GM18909 (cell line): ENCODE measurements at regions not wholly inside any gene's neighbourhood (a gene's known extent, or its start where the extent isn't known, plus 50 kb on each side); places are given as distances from the start of the nearest gene placed in this dataset.

ENCODE experiments used
- ATAC-seq: cut with Tn5 transposase; IDR thresholded peaks from one replicate; pipeline ENCODE4 v1.9.1; 2021; ENCODE audit warnings: mild to moderate bottlenecking; ENCODE audit not compliant: unreplicated experiment, poor library complexity

DNA sequence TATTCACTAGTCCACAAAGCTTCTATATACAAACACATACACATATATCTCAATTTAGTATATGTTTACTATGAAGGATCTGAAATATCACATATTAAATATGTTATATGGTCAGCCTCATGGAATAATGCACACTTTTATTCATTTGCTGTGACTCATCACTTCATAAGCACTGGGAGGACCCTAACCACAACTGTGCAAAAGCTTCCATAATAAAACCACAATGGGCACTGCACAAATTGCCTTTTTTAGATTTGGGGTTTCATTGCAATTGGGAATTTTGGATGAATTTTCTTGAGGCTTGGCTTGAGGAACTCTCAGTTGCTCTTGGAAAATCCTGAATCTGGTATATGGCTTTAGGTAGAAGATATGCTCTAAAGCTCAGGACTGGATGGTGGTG, 399.4 kb downstream of the C12orf75 start:
- ATAC-seq, result no peak

DNA sequence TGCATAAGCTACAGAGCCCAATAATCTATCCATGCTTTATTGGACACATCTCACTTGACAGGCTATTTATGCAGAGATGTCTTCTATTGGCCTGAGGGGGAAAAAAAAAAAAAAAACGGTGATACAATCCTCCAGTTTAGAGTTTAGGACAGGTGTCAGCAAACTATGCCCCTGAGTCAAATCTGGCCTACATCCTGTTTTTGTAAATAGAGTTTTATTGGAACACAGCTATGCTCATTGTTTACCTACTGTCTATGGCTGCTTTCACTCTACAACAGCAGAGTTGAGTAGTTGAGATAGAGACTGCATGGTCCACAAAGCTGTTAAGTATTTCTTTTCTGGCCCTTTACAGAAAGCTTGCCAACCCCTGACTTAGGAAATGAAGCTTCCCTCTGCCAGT, 403.1 kb downstream of the C12orf75 start:
- no peak for ATAC-seq

DNA sequence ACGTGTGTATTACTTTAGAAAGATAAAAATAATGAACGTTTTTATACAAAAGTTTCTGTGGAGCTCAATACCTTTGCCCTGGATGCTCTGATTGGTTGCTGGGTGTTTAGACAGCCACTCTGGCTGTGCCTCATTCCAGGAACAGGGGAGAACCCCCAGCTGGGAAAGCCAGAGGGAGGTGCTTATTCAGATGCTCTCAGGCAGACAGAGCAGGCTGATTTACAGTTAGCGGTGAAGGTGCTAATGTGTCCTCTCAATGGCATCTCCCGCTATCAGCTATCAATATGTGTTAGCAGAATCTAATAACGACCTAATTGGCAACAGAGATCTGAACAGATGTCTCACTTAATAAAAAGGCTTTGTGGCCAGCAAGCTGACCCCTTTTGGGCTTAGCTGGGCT, 402.3 kb downstream of the NUAK1 start:
- ATAC-seq, result no peak

DNA sequence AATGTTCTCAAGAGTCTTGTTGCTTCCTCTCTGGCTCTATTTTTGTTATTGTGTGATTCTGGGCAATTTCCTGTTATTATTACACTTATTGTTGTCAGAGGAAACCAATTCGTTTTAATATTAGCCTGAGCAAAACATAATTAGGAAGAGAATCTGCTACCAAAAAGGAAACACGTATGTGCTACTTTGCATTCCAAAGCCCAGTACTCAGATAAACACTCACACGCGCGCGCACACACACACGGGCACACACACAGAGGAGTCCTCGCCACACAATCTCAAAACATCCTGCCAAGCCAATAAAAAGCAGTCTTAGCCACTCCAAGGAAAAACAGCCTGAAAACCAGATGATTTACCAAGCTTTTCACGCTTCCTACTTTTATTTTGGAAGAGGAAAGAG, 400.7 kb downstream of the NUAK1 start:
- no peak for ATAC-seq

DNA sequence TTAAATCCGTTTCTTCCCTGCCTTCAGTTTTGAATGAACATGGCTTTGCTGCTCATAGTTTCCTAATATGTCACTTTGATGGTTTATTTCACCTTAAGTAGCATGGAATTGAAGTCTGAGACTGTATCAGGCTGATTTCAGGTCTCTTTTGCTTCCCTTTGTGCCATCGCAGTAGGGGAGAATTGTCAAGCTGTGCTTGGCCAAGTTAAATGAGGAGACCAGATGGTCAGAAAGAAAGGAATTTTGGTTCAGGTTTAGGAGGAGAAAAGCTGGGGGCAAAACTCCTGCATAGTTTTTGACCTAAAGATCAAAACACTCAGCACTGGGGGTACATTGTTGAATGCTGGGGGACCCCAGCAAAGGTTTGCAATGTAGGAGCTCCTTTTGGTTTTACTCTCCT, 398.4 kb downstream of the NUAK1 start:
- no peak for ATAC-seq

DNA sequence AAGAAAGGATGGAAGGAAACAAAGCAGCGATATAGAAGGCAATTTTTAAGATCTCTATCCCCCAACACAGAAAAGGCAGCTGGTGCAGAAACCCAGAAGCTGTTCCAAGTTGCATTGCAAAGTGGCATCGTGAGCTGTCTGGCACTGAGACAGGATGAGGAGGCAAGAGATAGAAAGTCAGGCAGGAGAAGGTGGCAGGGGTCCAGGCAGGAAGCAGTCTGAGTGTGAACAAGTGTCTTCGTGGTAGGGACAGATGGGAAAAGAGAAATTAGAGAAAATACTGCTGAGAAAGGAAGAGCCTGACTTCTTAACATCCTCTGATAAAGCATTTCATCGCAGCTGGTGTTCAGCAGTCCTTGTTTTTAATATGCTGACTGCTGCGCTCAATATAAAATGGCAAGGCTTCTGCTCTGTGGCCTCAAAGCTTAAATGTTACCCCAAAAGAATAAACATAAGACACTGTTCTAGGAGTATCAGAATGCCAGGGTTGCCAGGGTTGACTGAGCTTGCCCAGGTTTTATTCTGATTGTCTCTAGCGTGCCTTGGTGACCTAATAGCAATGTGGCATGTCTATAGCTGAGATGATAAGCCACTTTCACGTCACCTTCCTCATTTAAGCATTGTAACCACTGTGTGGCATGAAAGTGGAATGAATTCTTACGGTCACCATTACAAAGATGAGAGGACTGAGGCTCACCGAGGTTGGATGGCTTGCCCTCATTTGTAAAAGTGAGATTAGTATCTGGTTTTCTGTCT, 397.6 kb downstream of the NUAK1 start:
- ATAC-seq, result no peak

DNA sequence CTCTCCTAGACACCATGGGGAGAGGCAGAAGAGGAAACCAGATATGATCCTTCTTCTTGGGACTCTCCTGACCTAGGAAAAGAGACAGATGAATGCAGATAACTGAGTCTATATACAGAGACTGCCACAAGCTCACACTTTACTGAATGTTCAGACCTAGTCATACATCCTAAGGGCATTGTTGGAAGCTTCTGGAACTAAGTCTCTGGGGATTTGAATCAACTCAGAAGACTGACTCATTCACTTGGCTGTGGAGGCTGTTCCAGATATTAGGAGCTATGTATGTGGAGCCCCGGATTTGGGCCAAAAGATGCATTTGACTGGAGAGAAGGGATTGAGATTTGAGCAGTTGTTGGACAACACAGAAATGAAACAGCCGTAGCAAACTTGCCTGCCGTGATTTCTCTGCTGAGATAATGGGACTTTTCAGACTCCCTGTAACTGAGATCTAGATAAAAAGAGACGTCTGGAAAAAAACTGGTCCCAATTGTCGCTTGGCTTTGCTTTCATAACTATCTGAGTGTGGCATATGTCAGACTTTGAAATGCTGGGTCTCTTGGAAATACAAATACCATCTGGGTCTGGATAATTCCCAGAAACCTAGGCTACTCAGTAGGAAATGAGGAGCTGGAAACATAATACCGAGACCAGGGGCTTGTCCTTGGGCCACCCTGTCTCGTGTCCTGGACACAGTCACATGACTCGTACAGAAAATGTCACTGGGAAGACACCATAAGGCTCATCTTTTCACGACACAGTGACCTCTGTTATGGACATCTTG, 396.8 kb downstream of the NUAK1 start:
- ATAC-seq, result no peak

DNA sequence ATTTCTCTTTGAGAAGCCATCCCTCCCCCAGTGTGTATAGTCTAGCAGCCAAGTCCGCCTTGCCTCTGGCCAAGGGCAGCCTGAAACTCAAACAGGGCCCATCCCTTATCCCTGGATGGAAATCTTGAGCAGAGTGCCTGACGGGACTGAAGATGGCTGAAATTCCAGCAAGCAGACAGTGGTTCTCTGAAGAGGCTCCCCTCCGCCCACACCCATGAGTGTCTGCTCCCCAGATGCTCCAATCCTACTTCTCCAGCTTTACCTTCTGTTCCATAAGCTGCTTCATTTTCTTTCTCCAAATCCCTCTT, 396.2 kb downstream of the NUAK1 start:
- no peak for ATAC-seq

DNA sequence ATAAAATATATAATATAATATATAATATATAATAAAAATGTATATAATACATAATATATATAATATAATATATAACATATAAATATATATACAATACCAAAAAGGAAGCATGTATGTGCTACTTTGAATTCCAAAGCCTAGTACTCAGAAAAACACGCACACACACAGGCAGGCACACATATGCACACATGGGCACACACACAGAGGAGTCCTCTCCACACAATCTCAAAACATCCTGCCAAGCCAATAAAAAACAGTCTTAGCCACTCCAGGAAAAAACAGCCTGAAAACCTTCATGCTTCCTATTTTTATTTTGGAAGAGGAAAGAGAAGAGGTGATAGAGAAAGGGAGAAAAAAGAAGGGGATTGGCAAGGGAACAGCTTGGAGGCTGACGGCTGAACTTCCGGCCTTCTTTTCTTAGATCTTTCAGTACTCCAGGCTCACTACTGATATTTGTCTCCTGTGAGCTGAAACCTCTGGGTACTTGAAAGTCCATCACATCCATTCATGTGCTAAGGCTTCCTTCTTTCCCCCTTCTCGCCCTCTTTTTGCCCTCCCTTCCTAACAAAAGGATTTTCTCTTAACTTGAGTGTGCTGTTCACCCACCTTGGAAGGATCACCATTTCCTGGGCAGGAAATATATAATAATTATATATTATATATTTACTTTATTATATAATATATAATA, 394.2 kb downstream of the NUAK1 start:
- ATAC-seq, result no peak

DNA sequence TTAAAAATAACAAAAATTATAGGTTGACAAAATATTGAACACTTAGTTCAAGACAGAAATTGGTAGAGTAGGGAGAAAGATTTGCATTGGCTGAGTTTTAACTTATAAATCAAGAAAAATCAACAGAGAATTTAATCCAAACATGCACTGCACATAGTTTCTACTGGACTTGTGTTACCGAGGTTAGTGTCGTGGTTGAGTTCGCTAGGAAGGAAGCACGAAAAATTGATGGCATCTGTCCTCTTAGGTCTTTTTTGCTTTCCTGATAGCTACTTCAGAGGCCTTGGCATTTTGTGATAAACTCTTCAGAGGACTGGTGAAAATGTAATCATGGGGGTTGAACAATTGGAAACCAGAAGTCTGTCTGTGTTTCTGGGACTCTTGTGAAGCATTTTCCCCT, 392.9 kb downstream of the NUAK1 start:
- ATAC-seq, result no peak

DNA sequence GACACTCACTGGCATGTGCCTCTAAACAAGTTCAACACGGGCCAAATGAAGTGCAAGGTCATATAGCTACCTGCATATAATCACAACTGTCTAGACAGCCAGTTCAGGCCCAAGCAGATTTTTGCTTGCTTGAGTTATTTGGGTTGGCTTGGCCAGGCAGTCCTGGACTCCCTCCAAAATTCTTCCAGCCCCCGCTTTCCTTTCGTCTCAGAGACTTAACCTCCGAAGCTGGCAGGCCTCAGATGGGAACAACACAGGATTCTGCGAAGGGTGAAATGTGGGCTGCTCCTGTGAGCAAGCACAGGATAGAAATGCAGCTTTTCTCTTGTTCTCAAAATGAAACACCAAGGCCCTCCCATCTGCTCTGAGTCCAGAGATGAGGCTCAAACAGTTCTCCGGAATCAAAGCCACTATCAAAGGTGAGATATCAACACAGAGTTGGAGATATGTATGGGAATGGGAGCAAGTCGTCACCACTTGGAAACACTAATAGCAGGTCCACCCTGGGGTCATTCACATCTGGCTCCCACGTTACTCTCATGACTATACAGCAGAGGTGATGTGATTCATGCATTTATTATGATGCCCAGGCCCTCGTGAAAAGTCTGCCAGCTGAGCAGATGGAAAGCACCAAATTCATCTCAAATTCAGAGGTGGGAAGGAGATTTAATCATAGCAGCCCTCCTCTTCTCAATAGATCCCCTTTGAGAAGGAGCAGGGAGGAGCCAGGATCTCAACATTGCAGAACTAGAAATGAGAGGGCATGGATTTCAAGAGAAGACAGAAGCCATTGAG, 389.8 kb downstream of the NUAK1 start:
- ATAC-seq, result no peak

DNA sequence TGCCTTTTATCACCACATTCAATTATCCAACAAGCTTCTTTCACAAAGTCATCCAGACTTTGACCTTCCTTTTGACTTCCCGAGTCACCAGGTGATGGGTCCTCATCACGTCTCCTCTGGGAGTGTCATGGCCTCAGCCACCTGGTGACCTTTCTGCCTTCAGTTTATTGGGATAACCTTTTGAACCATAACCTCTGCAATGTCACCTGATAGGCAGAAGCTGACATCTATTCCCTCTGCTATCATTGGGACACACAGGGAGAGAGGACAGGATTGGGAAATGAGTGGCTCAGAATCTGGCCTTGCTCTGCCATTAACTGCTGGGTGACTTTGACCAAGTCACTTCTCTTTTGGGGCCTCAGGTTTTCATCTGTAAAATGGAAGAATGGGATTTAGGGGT, 388.7 kb downstream of the NUAK1 start:
- no peak for ATAC-seq

DNA sequence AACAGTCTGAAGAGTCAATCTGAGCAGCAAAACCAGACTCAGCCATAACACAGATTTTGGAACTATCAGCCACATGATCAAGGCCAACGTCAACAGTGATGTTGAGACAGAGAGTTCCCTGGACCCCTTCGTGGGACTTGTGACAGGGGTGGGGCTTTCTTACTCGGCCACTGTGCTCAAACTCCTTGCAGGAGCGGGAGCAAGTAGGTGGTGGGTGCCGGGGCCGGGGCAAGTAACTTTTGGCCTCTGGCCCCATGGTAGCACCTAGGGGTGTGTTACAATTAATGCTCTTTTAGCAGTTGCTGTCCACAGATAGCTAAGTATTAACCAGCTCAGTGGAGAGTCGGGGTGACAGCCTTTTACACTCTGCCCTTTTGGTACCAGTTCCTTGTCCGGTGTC, 384.4 kb downstream of the NUAK1 start:
- ATAC-seq, result no peak

DNA sequence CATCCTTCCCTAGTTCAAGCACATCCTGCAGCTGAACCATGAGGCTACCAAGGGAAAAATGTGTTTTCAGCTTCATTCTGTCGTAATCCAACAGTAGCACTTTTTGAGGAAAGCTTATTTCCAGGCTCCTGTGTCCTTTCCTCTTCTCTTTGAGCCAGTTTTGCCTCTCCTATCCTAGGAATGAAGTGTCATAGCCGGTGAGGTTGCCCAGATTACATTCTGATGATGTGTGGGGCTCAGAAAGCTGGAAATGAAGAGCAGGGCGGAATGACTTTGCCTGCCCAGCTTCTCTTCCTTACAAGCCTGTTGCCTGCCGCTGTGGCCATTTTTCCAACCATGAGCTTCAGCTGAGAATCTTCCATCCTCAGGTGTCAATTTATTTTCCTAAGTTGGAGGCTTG, 381.8 kb downstream of the NUAK1 start:
- ATAC-seq, result no peak

DNA sequence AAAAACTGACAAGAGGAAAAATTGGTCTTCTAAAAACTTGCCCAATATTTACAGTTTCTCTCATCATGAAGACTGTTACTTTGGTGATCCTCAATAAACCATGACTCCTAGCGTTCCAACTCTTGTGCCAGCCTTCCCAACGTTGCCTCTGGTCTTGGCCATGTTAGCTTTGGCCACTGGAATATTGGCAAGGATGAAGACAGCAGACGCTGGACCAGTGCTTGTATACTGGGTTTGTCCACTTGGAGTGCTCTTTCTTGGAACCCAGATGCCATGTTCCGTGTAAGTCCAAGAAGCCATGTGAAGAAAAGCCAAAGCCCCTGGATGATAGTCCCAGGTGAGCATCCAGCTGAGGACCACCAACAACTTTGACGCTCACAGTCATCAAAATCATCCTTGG, 379.6 kb downstream of the NUAK1 start:
- ATAC-seq, result no peak

DNA sequence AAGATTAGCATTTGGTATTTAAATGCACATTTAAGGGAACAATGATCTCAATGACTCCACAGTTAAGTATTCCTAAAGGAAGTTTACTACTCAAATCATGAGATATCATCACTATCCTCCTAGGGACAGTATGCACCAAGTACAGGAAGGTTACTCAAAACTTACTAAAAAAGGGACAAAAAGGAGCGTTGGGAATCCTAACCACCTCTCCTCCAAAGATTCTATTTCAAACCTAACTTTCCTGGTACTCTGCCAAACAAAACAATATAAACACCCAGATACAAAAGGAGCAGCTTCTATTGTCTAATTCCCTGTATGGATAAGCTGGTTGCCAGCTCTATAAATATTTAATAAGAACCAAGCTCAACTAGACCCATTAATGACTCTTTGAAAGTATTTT, 377.7 kb downstream of the NUAK1 start:
- no peak for ATAC-seq

DNA sequence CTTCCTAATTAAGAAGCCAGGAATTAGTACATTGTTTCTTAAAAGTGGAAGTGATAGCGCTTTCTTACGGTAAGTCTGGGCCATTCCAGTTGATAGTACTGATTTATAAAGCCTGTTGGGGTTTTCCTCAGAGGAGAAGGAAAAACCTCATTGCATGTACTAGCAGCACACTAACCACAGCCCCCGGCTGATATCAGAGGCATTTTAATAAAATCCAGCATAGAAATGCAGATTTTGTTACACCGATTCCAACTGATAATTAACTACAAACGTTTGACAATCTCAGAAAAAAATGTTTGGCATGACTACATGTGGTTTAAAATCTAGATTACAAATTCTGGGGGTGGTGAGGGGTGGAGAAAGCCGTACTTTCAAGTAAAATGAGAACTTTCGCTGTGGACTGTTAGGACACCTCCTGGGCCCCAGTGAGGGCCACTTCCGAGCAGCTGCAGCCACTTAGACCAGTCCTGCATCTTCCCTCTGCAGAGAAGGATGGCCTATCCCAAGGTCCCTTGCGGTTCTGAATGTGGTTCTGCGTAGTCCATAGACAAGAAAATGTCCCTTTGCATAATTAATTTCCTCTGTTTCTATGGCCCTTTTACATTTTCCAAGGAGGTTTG, 374.4 kb downstream of the NUAK1 start:
- ATAC-seq, result no peak

DNA sequence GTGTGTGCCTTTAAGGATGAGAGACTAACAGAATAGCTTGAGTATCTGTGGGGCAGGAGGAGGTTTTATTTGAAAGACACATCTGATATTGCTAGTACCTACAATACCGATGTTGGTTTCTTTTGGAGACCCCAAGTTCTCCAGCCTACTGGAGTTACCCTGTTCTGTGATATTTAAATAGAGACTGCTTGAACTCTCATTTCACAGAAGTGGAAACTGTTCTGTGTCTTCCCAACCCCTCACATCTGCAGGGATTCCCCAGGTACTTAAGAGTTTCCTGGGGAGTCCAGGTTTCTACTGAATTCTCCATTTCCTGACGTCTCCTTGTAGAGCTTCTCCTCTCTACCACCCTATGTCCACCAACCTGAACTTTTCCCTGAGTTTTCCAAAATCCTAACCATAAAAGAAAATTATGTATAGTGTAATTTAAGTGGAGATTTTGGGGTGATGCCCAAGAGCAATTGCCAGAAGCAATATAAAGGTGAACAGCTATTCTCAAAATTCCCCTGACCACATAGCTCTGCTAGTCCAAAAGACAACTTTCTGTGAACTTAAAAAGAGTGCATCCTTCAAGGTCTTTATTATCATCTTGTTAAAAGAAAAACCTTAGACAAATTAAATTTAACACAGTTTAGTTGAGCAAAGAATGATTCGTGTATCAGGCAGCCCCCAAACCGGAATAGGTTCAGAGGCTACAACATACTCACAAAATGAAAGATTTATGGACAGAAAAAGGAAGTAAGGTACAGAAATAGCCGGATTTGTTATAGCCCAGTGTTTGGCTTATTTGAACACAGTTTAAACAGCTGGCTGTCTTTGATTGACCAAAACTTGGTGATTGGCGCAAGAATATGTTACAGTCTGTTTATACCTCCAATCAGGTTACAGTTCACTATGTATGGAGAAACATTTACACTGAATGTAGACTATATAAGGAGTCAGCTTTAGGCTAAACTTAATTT, 373.4 kb downstream of the NUAK1 start:
- ATAC-seq, result no peak

DNA sequence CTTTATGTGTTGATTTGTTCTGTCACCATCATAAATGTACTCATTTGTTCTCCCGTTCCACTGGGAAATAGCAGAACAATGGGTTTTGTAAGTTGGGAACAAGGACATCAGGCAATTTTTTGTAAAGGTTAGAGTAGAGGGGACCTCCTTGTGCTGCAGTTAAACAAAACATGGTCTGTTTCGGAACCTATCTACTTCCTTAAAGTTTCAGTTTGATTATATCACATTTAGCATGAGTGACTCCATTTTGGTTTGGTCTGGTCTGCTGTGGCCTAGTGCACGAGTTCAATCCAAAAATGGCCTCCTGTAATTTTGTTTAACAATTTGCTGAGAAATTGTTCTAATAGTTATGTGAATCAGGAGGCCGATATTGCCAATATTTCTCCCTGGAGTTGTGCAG, 372.7 kb downstream of the NUAK1 start:
- ATAC-seq, result no peak
